Liver (tissue), 3 donors: ENCODE measurements at regions not wholly inside any gene's neighbourhood (a gene's known extent, or its start where the extent isn't known, plus 50 kb on each side); places are given as distances from the start of the nearest gene placed in this dataset.

Experiments
- EGR1 ChIP-seq, 2 donors: IDR thresholded peaks; 2 replicates each; pipeline ENCODE4 v1.6.1; 2016 to 2018; ENCODE audit warnings: antibody characterized with exemption in 2 of 2, low read depth in 2 of 2
- HNF4A ChIP-seq, 2 donors: conservative IDR thresholded peaks; 2 replicates each; pipeline ENCODE4 v1.6.1; 2016; ENCODE audit warnings: antibody characterized with exemption in 2 of 2, mild to moderate bottlenecking in 2 of 2
- SP1 ChIP-seq: IDR thresholded peaks from 2 replicates; pipeline ENCODE4 v1.6.1; 2018; ENCODE audit warnings: antibody characterized with exemption, mild to moderate bottlenecking
- YY1 ChIP-seq: IDR thresholded peaks from 2 replicates; pipeline ENCODE4 v1.6.1; 2016; ENCODE audit warnings: antibody characterized with exemption, mild to moderate bottlenecking
- TF ChIP-seq, protein P1 (sequence below): fragments of 150-350 bp; IDR thresholded peaks from 2 replicates; pipeline ENCODE4 v1.5.1; 2017; ENCODE audit warnings: improper control_type of control experiment, low read depth, low read length; ENCODE audit not compliant: missing input control
- TF ChIP-seq, protein P2 (sequence below): IDR thresholded peaks from 2 replicates; pipeline ENCODE4 v1.6.1; 2016; ENCODE audit warnings: antibody characterized with exemption
- TF ChIP-seq, protein P3 (sequence below): IDR thresholded peaks from 2 replicates; pipeline ENCODE4 v1.6.1; 2016; ENCODE audit warnings: antibody characterized with exemption, mild to moderate bottlenecking
- TF ChIP-seq, protein P4 (sequence below): IDR thresholded peaks from 2 replicates; pipeline ENCODE4 v1.6.1; 2016; ENCODE audit warnings: antibody characterized with exemption
- TF ChIP-seq, protein P5 (sequence below): IDR thresholded peaks from 2 replicates; pipeline ENCODE4 v1.6.1; 2016; ENCODE audit warnings: antibody characterized with exemption
- donor health status: healthy.
- donor health status: healthy.

DNA sequence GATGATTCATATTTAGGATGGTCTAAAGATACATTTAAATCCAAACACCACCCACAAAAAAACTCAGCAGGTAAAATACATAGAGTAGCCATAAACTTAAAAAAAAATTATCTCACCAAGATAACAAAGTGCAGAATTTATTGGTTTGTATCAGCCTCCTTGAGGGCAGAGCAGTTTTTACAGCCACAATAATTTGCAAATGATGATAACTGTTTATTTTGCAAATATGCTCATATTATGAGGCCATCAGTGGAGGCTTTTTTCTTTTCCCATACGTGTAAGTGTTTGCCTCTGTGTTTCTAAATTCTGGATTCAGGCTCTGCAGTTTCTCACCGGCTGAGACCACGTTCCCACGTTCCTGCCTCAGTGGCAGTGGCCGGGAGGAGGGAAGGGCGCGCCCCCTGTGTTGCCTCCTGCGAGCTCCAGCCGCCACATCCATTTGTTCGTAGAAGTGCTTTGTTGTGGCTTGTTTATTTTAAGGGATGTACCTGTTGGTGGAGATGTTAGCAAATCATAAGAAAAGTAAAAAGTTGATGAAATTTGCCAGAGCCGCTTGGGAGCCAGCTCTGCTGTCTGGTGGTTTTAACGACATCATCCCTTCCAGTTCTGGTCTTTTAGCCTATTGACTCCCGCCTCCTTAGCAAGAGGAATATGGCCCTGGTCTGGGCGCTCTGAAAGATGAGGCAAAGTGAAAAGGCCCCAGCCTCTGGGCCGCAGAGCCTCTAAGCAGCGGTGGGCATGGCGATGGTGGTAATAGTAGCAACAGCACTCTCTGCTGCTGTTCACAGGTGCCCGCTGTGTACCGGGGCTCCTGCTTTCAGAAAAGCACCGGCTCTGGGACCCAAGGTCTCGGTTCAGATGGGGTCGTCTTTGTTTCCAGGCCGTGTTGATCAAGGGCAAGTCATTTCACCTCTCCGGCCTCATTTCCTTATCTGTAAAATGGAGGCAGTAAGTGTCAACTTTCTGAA, 66.7 kb upstream of the PPARA start:
- TF ChIP-seq, protein P1, sequence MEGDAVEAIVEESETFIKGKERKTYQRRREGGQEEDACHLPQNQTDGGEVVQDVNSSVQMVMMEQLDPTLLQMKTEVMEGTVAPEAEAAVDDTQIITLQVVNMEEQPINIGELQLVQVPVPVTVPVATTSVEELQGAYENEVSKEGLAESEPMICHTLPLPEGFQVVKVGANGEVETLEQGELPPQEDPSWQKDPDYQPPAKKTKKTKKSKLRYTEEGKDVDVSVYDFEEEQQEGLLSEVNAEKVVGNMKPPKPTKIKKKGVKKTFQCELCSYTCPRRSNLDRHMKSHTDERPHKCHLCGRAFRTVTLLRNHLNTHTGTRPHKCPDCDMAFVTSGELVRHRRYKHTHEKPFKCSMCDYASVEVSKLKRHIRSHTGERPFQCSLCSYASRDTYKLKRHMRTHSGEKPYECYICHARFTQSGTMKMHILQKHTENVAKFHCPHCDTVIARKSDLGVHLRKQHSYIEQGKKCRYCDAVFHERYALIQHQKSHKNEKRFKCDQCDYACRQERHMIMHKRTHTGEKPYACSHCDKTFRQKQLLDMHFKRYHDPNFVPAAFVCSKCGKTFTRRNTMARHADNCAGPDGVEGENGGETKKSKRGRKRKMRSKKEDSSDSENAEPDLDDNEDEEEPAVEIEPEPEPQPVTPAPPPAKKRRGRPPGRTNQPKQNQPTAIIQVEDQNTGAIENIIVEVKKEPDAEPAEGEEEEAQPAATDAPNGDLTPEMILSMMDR = no peak
- TF ChIP-seq, protein P2, sequence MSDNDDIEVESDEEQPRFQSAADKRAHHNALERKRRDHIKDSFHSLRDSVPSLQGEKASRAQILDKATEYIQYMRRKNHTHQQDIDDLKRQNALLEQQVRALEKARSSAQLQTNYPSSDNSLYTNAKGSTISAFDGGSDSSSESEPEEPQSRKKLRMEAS = no peak
- TF ChIP-seq EGR1 (IDR thresholded peaks at IDR 0.05; ENCODE audit: low read depth in 2 of 2) (no peak), YY1 (no peak), HNF4A (conservative IDR thresholded peaks at IDR 0.05) (no peak), SP1 (no peak)
- TF ChIP-seq, protein P3, sequence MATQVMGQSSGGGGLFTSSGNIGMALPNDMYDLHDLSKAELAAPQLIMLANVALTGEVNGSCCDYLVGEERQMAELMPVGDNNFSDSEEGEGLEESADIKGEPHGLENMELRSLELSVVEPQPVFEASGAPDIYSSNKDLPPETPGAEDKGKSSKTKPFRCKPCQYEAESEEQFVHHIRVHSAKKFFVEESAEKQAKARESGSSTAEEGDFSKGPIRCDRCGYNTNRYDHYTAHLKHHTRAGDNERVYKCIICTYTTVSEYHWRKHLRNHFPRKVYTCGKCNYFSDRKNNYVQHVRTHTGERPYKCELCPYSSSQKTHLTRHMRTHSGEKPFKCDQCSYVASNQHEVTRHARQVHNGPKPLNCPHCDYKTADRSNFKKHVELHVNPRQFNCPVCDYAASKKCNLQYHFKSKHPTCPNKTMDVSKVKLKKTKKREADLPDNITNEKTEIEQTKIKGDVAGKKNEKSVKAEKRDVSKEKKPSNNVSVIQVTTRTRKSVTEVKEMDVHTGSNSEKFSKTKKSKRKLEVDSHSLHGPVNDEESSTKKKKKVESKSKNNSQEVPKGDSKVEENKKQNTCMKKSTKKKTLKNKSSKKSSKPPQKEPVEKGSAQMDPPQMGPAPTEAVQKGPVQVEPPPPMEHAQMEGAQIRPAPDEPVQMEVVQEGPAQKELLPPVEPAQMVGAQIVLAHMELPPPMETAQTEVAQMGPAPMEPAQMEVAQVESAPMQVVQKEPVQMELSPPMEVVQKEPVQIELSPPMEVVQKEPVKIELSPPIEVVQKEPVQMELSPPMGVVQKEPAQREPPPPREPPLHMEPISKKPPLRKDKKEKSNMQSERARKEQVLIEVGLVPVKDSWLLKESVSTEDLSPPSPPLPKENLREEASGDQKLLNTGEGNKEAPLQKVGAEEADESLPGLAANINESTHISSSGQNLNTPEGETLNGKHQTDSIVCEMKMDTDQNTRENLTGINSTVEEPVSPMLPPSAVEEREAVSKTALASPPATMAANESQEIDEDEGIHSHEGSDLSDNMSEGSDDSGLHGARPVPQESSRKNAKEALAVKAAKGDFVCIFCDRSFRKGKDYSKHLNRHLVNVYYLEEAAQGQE = no peak
- TF ChIP-seq, protein P4, sequence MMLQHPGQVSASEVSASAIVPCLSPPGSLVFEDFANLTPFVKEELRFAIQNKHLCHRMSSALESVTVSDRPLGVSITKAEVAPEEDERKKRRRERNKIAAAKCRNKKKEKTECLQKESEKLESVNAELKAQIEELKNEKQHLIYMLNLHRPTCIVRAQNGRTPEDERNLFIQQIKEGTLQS = no peak
- TF ChIP-seq, protein P5, sequence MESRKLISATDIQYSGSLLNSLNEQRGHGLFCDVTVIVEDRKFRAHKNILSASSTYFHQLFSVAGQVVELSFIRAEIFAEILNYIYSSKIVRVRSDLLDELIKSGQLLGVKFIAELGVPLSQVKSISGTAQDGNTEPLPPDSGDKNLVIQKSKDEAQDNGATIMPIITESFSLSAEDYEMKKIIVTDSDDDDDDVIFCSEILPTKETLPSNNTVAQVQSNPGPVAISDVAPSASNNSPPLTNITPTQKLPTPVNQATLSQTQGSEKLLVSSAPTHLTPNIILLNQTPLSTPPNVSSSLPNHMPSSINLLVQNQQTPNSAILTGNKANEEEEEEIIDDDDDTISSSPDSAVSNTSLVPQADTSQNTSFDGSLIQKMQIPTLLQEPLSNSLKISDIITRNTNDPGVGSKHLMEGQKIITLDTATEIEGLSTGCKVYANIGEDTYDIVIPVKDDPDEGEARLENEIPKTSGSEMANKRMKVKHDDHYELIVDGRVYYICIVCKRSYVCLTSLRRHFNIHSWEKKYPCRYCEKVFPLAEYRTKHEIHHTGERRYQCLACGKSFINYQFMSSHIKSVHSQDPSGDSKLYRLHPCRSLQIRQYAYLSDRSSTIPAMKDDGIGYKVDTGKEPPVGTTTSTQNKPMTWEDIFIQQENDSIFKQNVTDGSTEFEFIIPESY = no peak
